ENCODE measurements at regions not wholly inside any gene's neighbourhood (a gene's known extent, or its start where the extent isn't known, plus 50 kb on each side); places are given as distances from the start of the nearest gene placed in this dataset.
"Not testable (repeated sequence)": the region's sequence is repeated elsewhere in the genome, so short reads cannot be mapped to it uniquely, and the experiment has no call there.

GRCh38 chr4:37555322-37555721 is 130.9 kb downstream of the RELL1 start:
- Histone ChIP-seq H3K27ac (no peak overlapping the region), H3K36me3 (no peaks in the 10 kb centered on the region), H3K9me3 (peaks cover 0 to 34% (median 9%) of the 10 kb centered on the region in 11 donors), H3K27me3 (no peaks in the 10 kb centered on the region), H3K4me3 (no peak overlapping the region), H3K4me1 (no peaks in the 10 kb centered on the region)
- no peak for TF ChIP-seq CTCF (IDR thresholded peaks at IDR 0.05)
- ATAC-seq = no peak
- 78 to 81% methylated on average over 5 of the region's 5 CpGs for WGBS, 2 donors
- no peak for DNase-seq
- intact Hi-C loops (cut with DNase I) = no loop called here

- H3K4me3 ChIP-seq; H3K27me3 ChIP-seq; intact Hi-C loops (cut with DNase I); H3K36me3 ChIP-seq; H3K27ac ChIP-seq; ATAC-seq; H3K4me1 ChIP-seq; DNase-seq: not testable (repeated sequence)
- WGBS, 2 donors = 83% methylated on average over 3 of the region's 3 CpGs
- H3K9me3 ChIP-seq = peaks cover 0 to 48% (median 9%) of the 10 kb centered on the region in 11 donors
Observed at GRCh38 chr4:37549866-37550265, 136.3 kb downstream of the RELL1 start.

- no peak overlapping the region for H3K4me3 ChIP-seq
- DNase-seq = no peak
- no peak for ATAC-seq
- WGBS, 2 donors = 58 to 59% methylated on average over 6 of the region's 6 CpGs
- no peaks in the 10 kb centered on the region for H3K4me1 ChIP-seq
- H3K36me3 ChIP-seq = no peaks in the 10 kb centered on the region
- H3K27me3 ChIP-seq = no peaks in the 10 kb centered on the region
- no peak for TF ChIP-seq CTCF (IDR thresholded peaks at IDR 0.05)
- H3K9me3 ChIP-seq = peaks cover 0 to 44% (median 9%) of the 10 kb centered on the region in 11 donors
- no peak overlapping the region for H3K27ac ChIP-seq
- intact Hi-C loops (cut with DNase I) = no loop called here
Observed at GRCh38 chr4:37549041-37549440, 137.1 kb downstream of the RELL1 start.

- TF ChIP-seq CTCF (IDR thresholded peaks at IDR 0.05) = no peak
- ATAC-seq (no peak), DNase-seq (no peak)
- H3K27me3 ChIP-seq = no peaks in the 10 kb centered on the region
- H3K4me3 ChIP-seq = no peak overlapping the region
- WGBS, 2 donors = 92 to 96% methylated on average over 12 of the region's 12 CpGs
- intact Hi-C loops (cut with DNase I) = no loop called here
- H3K9me3 ChIP-seq = peaks cover 0 to 21% (median 0%) of the 10 kb centered on the region in 11 donors
- H3K4me1 ChIP-seq = no peaks in the 10 kb centered on the region
- no peak overlapping the region for H3K27ac ChIP-seq
- H3K36me3 ChIP-seq = no peaks in the 10 kb centered on the region
Observed at GRCh38 chr4:37546586-37546985, 139.6 kb downstream of the RELL1 start.

GRCh38 chr4:37542706-37543105 is 143.5 kb downstream of the RELL1 start:
- H3K4me1 ChIP-seq = no peaks in the 10 kb centered on the region
- no peak overlapping the region for H3K4me3 ChIP-seq
- ATAC-seq (no peak), DNase-seq (no peak)
- H3K9me3 ChIP-seq = peaks cover 0 to 14% (median 0%) of the 10 kb centered on the region in 11 donors
- H3K36me3 ChIP-seq = no peaks in the 10 kb centered on the region
- no peak for TF ChIP-seq CTCF (IDR thresholded peaks at IDR 0.05)
- 88 to 90% methylated on average over 2 of the region's 2 CpGs for WGBS, 2 donors
- H3K27me3 ChIP-seq = no peaks in the 10 kb centered on the region
- intact Hi-C loops (cut with DNase I) = no loop called here
- H3K27ac ChIP-seq = no peak overlapping the region

Measured in heart right ventricle (tissue), 16 donors.